ENCODE measurements at regions not wholly inside any gene's neighbourhood (a gene's known extent, or its start where the extent isn't known, plus 50 kb on each side); places are given as distances from the start of the nearest gene placed in this dataset.
A peak's percentile ranks its signal among the peaks of the same experiment; 100 is the strongest.

DNA sequence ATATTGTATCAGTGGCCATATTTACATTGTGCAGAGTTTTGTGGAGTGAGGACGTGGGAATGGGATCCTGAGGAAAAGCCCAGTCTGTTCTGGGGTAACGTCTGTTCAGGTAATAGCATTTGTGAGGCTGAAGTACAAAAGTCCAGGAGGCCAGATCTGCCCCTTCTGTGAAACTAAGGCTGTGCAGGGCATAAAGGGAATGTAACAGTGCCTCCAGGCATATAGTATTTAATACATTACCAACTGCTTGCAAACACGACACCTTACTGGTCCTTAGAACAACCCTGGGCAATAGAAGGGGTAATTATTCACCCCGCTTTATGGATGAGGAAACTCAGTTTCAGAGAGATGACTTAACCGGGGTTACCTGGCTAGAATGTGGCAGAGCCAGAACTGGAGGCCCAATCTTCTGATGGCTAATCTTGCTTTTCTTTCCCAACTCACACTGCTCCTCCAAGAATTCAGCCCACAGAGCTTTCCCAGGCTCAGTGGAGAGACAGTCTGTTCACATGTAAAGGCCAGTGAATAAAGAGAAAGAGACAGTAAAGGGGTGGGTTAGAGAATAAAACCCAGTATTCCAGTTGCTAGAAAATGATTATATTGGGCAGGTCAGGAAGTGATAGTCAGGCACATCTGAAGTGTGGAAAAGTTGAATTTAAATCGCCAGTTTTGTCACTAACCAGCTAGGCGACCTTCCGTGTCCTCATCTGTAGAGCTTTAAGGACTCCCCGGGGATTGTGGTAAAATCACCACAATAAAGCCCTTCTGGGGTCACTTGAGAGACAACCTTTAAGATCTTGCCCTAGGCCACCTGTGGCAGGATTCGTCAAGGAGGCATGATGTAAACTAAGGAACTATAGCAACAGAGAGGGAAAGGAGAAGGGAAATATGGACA is 280.7 kb upstream of the CITED2 start:
- H3K27ac Mint-ChIP-seq (ENCODE audit: unreplicated experiment) = peak overlapping the region; percentile 88
- H3K4me3 ChIP-seq (ENCODE audit: low read depth, low read length) = no peak overlapping the region
- intact Hi-C loops (cut with micrococcal nuclease; ENCODE audit: unreplicated experiment) = loop anchor here (1.0 to 5.0 kb wide), 7 partner anchors 53 to 342 kb away; no protein-coding TSS in a partner anchor
- peaks cover 33% of the 10 kb centered on the region for H3K4me1 Mint-ChIP-seq (ENCODE audit: low read depth, unreplicated experiment)
- no peaks in the 10 kb centered on the region for H3K27me3 ChIP-seq (replicated peaks; ENCODE audit: control insufficient read depth, insufficient read depth, low read length)
- no peaks in the 10 kb centered on the region for H3K36me3 Mint-ChIP-seq (ENCODE audit: insufficient read depth, unreplicated experiment)
- H3K36me3 ChIP-seq (ENCODE audit: control insufficient read depth, insufficient read depth, low read length) = no peaks in the 10 kb centered on the region
- CTCF ChIA-PET = no interaction called here
- peak; percentile 66 to 78 for DNase-seq
- H3K4me1 ChIP-seq = peaks cover 46% of the 10 kb centered on the region
- POLR2A ChIA-PET = interaction anchor here (0.6 kb wide), 1 partner anchor 280 kb away, joined by 9 read pairs; no protein-coding TSS in a partner anchor
- BruUV-seq (replicated peaks) = TSS peak; percentile 97
- no peak for TF ChIP-seq CTCF (IDR thresholded peaks at IDR 0.05; ENCODE audit: insufficient read depth in 1 of 2, low read depth in 1 of 2, low read length in 1 of 2, severe bottlenecking in 1 of 2, unreplicated experiment in 1 of 2)
- peak overlapping the region; percentile 60 for H3K4me3 Mint-ChIP-seq (ENCODE audit: unreplicated experiment)
- no peaks in the 10 kb centered on the region for H3K9me3 Mint-ChIP-seq (ENCODE audit: unreplicated experiment)
- no peaks in the 10 kb centered on the region for H3K27me3 Mint-ChIP-seq (ENCODE audit: insufficient read depth, unreplicated experiment)
- H3K9me3 ChIP-seq = no peaks in the 10 kb centered on the region

DNA sequence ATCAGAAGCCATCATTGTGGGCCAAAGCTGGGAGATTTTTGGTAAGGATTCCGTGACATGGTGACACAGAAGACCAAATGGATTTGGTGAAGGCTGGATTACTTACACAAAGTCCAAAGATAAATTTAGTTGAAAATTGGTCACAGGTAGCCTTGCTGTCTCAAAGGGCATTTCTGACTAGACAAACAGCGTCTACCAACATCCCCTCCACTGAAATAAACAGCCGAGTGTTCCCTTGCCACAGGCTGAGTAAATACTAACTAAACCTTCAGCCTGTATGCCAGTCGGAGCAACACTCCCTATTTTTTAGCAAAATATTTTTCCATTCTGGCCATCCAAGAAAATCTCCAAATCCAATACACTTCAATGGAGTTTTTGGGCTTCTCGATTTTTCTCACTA is 279.9 kb upstream of the CITED2 start:
- no peaks in the 10 kb centered on the region for H3K36me3 Mint-ChIP-seq (ENCODE audit: insufficient read depth, unreplicated experiment)
- no peak for TF ChIP-seq CTCF (IDR thresholded peaks at IDR 0.05; ENCODE audit: insufficient read depth in 1 of 2, low read depth in 1 of 2, low read length in 1 of 2, severe bottlenecking in 1 of 2, unreplicated experiment in 1 of 2)
- peak overlapping the region; percentile 88 for H3K27ac Mint-ChIP-seq (ENCODE audit: unreplicated experiment)
- CTCF ChIA-PET = no interaction called here
- no peak overlapping the region for H3K4me3 Mint-ChIP-seq (ENCODE audit: unreplicated experiment)
- H3K27me3 Mint-ChIP-seq (ENCODE audit: insufficient read depth, unreplicated experiment) = no peaks in the 10 kb centered on the region
- Histone ChIP-seq H3K4me1 (peaks cover 41% of the 10 kb centered on the region), H3K27me3 (replicated peaks; ENCODE audit: control insufficient read depth, insufficient read depth, low read length) (no peaks in the 10 kb centered on the region), H3K9me3 (no peaks in the 10 kb centered on the region), H3K4me3 (ENCODE audit: low read depth, low read length) (no peak overlapping the region), H3K36me3 (ENCODE audit: control insufficient read depth, insufficient read depth, low read length) (no peaks in the 10 kb centered on the region)
- peaks cover 27% of the 10 kb centered on the region for H3K4me1 Mint-ChIP-seq (ENCODE audit: low read depth, unreplicated experiment)
- intact Hi-C loops (cut with micrococcal nuclease; ENCODE audit: unreplicated experiment) = loop anchor here (2.0 kb wide), 1 partner anchor 58 kb away; no protein-coding TSS in a partner anchor
- POLR2A ChIA-PET = no interaction called here
- H3K9me3 Mint-ChIP-seq (ENCODE audit: unreplicated experiment) = no peaks in the 10 kb centered on the region
- DNase-seq = no peak
- TSS peak; percentile 86 for BruUV-seq (replicated peaks)

- H3K36me3 Mint-ChIP-seq (ENCODE audit: insufficient read depth, unreplicated experiment) = no peaks in the 10 kb centered on the region
- H3K27ac Mint-ChIP-seq (ENCODE audit: unreplicated experiment) = no peak overlapping the region
- Histone ChIP-seq H3K4me3 (ENCODE audit: low read depth, low read length) (no peak overlapping the region), H3K27me3 (replicated peaks; ENCODE audit: control insufficient read depth, insufficient read depth, low read length) (no peaks in the 10 kb centered on the region), H3K9me3 (no peaks in the 10 kb centered on the region), H3K4me1 (peaks cover 39% of the 10 kb centered on the region), H3K36me3 (ENCODE audit: control insufficient read depth, insufficient read depth, low read length) (no peaks in the 10 kb centered on the region)
- DNase-seq = no peak
- BruUV-seq (replicated peaks) = no TSS peak
- H3K27me3 Mint-ChIP-seq (ENCODE audit: insufficient read depth, unreplicated experiment) = no peaks in the 10 kb centered on the region
- H3K4me1 Mint-ChIP-seq (ENCODE audit: low read depth, unreplicated experiment) = peaks cover 31% of the 10 kb centered on the region
- ChIA-PET CTCF (no interaction called here), POLR2A (no interaction called here)
- no peak for TF ChIP-seq CTCF (IDR thresholded peaks at IDR 0.05; ENCODE audit: insufficient read depth in 1 of 2, low read depth in 1 of 2, low read length in 1 of 2, severe bottlenecking in 1 of 2, unreplicated experiment in 1 of 2)
- H3K4me3 Mint-ChIP-seq (ENCODE audit: unreplicated experiment) = no peak overlapping the region
- intact Hi-C loops (cut with micrococcal nuclease; ENCODE audit: unreplicated experiment) = no loop called here
- no peaks in the 10 kb centered on the region for H3K9me3 Mint-ChIP-seq (ENCODE audit: unreplicated experiment)
Measured at GRCh38 chr6:139653111-139653510, 278.7 kb upstream of the CITED2 start.
